Adipocyte (in vitro differentiated cells): ENCODE measurements at regions not wholly inside any gene's neighbourhood (a gene's known extent, or its start where the extent isn't known, plus 50 kb on each side); places are given as distances from the start of the nearest gene placed in this dataset.

ENCODE experiments used
- DNase-seq: peaks from one replicate; pipeline ENCODE4 v3.0.0-alpha.2; 2015; ENCODE audit warnings: low read depth
- H3K27me3 ChIP-seq: replicated peaks from 2 replicates; pipeline ENCODE4 v1.7.0; 2013; ENCODE audit warnings: mild to moderate bottlenecking, low read length, moderate library complexity; ENCODE audit not compliant: control insufficient read depth, insufficient read depth
- H3K36me3 ChIP-seq: 2 replicates; pipeline ENCODE4 v1.7.0; 2013; ENCODE audit warnings: low read length, mild to moderate bottlenecking, moderate library complexity; ENCODE audit not compliant: control insufficient read depth, insufficient read depth, severe bottlenecking
- H3K4me1 ChIP-seq: 2 replicates; pipeline ENCODE4 v1.7.0; 2013; ENCODE audit warnings: mild to moderate bottlenecking, low read length, moderate library complexity; ENCODE audit not compliant: control insufficient read depth, insufficient read depth
- H3K4me3 ChIP-seq: 2 replicates; pipeline ENCODE4 v1.7.0; 2013; ENCODE audit warnings: mild to moderate bottlenecking, low read length, moderate library complexity
- H3K9ac ChIP-seq: 2 replicates; pipeline ENCODE4 v1.7.0; 2013; ENCODE audit warnings: mild to moderate bottlenecking, low read length, moderate library complexity
- H3K9me3 ChIP-seq: 2 replicates; pipeline ENCODE4 v1.7.0; 2013; ENCODE audit warnings: mild to moderate bottlenecking, low read length, moderate library complexity; ENCODE audit not compliant: control insufficient read depth

DNA sequence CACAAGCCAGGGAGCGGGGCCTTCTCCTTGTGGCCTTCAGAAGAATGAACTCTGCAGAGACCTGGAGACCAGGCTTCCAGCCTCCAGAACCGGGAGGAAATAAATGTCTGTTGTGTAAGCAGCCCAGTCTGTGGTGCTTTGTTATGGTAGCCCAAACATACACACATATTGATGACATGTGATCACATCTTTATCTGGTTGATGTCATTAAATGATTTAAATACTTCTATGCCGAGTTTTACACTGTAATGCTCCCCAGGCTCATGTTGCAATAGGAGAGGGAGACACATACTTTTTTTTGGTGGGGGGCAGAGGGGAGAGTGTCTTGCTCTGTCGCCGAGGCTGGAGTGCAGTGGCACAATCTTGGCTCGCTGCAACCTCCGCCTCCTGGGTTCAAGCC is 188.0 kb upstream of the IRS2 start:
- Histone ChIP-seq H3K4me1 (peaks cover 9% of the 10 kb centered on the region), H3K9ac (no peak overlapping the region), H3K9me3 (peaks cover 14% of the 10 kb centered on the region), H3K27me3 (peaks cover 7% of the 10 kb centered on the region), H3K4me3 (no peak overlapping the region), H3K36me3 (no peaks in the 10 kb centered on the region)
- peak; percentile 40 for DNase-seq

DNA sequence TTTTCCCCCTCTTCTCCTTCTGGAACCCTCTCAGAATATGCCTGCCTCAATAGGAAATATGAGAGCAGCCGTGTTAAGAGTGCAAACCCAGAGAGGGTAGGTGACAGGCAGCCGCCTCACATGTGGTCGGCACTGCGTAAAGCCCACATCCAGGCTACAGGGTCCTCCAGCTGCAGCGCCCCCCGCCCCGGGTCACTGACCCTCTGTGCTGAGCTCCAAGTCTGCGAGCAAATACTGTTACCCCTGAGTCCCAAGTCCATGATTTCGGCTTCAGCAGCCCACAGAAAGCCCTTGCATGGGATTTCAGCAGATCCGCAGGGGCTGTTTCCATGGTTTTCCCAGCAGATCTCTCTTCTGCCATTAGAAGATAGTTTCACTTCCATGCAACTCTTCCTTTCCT is 186.9 kb upstream of the IRS2 start:
- peaks cover 7% of the 10 kb centered on the region for H3K27me3 ChIP-seq
- H3K4me1 ChIP-seq = peaks cover 15% of the 10 kb centered on the region
- H3K36me3 ChIP-seq = no peaks in the 10 kb centered on the region
- no peak for DNase-seq
- no peak overlapping the region for H3K4me3 ChIP-seq
- H3K9ac ChIP-seq = no peak overlapping the region
- H3K9me3 ChIP-seq = peaks cover 14% of the 10 kb centered on the region

DNA sequence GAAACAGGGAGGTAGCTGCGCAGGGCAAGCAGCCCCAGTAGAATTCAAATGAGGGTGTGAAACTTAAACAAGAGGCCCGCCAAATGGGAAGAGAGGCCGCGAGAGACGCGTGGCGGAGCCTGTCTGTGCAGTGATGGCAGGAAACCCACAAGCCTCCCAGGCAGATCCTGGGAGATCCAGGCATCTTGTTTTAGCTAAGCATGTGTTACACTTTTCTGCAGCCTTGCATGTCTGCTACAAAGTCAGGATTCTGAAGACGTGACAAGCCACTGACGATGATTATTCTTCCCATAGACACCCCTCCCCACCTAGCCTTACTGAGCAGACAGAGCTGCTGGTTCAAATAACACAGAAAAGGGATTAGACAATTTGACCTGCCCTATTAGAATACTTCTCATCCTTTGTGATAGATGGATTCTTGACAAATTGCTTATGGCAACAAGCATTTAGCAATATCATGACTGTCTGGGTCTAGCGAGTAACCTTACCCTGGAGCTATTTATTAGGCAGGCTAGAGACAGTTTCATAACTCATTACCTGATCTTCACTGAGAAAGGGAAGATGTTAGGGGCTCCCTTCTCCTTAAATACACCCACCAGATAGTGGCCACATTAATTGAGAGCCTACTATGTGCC is 185.2 kb upstream of the IRS2 start:
- Histone ChIP-seq H3K27me3 (peaks cover 7% of the 10 kb centered on the region), H3K9ac (no peak overlapping the region), H3K4me1 (peaks cover 15% of the 10 kb centered on the region), H3K4me3 (no peak overlapping the region), H3K9me3 (peaks cover 14% of the 10 kb centered on the region), H3K36me3 (no peaks in the 10 kb centered on the region)
- no peak for DNase-seq

DNA sequence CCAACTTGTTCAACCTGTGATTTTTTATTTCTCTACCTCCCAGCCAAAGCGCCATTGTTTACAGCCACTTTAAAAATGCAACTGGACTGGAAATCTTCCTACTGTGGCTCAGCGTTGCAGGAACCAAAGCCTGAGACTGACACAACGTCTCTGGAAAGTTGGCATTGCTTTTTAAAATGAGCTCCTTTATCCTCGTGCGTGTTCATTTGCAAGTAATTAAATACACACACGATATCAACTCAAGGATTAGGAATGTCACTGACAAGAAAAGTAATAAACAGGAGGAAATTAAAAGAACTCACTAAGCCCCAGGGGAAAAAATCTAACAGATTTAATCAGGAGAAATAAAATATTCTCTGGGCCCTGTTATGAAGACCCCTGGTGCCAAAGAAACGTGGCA is 184.6 kb upstream of the IRS2 start:
- no peak overlapping the region for H3K4me3 ChIP-seq
- no peaks in the 10 kb centered on the region for H3K36me3 ChIP-seq
- H3K4me1 ChIP-seq = peaks cover 15% of the 10 kb centered on the region
- H3K27me3 ChIP-seq = peaks cover 7% of the 10 kb centered on the region
- peak; percentile 3 for DNase-seq
- no peak overlapping the region for H3K9ac ChIP-seq
- H3K9me3 ChIP-seq = peaks cover 14% of the 10 kb centered on the region

DNA sequence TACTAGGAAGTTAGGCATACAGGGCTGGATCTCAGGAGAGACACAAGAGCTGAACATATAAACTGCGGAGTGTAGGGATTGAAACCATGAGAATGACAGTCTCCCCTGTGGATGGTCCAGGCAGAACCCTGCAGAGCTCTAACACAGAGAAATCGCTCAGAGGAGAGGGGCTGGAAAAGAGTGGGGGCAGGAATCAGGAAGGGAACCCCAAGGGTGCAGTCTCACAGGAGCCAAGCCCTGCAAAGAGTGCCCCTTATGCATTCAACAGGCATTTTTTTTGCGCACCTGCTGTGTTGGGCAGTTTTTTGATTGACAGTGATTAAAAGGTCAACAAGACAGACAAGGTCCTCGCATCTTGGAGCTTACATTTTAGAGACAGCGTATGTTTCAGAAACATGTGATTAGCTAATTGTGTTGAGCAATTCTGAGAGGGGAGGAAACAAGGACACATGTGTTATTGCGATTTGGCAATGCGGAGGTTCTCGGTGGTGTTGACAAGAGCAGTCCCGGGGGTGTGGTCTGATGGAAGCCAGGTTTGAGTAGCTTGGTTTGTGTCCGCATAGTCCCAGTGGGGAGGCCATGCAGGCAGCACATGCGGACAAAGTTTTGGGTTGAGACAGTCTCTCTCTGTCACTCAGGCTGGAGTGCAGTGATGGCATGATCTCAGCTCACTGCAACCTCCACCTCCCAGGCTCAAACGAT is 182.6 kb upstream of the IRS2 start:
- Histone ChIP-seq H3K4me3 (no peak overlapping the region), H3K27me3 (peaks cover 7% of the 10 kb centered on the region), H3K36me3 (no peaks in the 10 kb centered on the region), H3K9me3 (peaks cover 14% of the 10 kb centered on the region), H3K9ac (no peak overlapping the region), H3K4me1 (peaks cover 15% of the 10 kb centered on the region)
- DNase-seq = peak; percentile 12

DNA sequence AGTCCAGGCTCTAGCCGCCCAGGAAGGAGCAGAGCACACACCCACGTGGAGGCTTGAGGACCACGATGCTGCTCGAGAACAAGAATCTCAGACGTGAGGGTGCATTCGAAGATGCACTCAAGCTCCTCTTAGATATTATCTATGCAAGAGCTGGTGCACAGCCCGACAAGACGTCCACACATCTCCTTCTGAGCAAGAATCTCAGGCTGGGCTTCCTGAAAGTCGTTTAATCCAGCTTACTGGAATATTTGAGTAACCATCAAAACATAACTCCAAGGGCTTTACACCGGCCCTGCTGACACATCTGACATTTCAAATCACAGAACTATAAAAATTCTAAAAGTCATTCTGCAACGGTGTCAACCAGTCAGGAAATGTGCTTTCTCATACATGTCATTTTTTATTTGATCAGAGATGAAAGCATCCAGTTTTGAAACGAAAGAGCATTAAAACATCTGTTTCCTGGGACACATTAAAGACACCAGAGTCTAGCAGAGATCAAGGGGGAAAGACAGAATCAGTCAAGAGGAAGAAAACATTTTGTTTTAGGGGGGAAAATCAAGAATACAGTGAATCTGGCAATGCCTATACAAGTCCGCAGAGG is 177.7 kb upstream of the IRS2 start:
- H3K9ac ChIP-seq = no peak overlapping the region
- peaks cover 3% of the 10 kb centered on the region for H3K4me1 ChIP-seq
- H3K4me3 ChIP-seq = no peak overlapping the region
- H3K9me3 ChIP-seq = peaks cover 3% of the 10 kb centered on the region
- no peak for DNase-seq
- no peaks in the 10 kb centered on the region for H3K36me3 ChIP-seq
- peaks cover 6% of the 10 kb centered on the region for H3K27me3 ChIP-seq

DNA sequence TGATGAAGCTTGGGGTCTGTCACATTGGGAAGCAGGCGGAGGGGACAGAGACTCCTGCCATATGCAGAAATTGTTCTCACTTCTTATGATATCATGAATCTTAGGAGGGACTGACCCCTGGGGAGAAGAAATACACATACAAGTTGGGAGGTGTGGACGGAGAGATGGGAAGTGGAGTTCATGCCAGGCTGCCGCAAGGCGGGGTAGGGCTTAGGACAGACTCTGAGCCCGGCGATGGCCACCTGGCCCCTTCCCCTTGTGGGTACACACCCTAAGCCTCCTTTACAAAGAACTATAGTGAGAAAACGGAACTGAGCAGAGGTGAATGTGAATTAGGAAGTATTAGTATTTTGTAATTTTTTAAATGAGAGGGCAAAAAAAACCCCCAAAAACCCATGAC is 177.0 kb upstream of the IRS2 start:
- no peak overlapping the region for H3K9ac ChIP-seq
- H3K36me3 ChIP-seq = no peaks in the 10 kb centered on the region
- DNase-seq = no peak
- no peak overlapping the region for H3K4me3 ChIP-seq
- H3K4me1 ChIP-seq = no peaks in the 10 kb centered on the region
- H3K9me3 ChIP-seq = peaks cover 4% of the 10 kb centered on the region
- peaks cover 6% of the 10 kb centered on the region for H3K27me3 ChIP-seq

DNA sequence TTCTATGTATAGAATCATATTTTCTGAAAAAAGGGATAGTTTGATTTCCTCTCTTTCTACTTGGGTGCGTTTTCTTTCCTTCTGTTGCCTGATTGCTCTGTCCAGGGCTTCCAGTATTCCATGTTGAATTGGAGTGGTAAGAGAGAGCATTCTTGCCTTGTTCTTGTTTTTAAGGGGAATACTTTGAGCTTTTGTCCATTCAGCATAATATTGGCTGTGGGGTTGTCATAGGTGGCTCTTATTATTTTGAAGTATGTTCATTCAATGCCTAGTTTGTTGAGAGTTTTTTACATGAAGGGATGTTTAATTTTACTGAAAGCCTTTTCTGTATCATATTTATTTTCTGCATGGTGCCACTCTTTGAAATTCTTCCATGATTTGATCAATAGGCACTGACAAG is 173.5 kb upstream of the IRS2 start:
- no peak for DNase-seq
- Histone ChIP-seq H3K36me3 (no peaks in the 10 kb centered on the region), H3K27me3 (peaks cover 6% of the 10 kb centered on the region), H3K9ac (no peak overlapping the region), H3K9me3 (peaks cover 16% of the 10 kb centered on the region), H3K4me1 (peaks cover 13% of the 10 kb centered on the region), H3K4me3 (no peak overlapping the region)

DNA sequence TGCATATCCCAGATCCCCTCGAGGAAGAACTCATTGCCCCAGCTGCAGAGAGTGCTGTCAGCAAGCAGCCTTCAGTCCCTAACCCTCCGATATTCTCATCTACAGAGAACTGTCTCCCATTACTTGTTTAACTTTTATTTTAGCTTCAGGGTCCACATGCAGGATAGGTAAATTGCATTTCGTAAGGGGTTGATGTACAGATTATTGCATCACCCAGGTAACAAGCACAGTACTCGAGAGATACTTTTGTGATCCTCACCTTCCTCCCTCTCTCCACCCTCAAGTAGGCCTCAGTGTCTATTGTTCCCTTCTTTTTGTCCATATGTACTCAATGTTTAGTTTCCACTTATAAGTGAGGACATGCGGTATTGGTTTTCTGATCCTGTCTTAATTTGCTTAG is 171.5 kb upstream of the IRS2 start:
- Histone ChIP-seq H3K4me1 (peaks cover 13% of the 10 kb centered on the region), H3K27me3 (peaks cover 6% of the 10 kb centered on the region)
- DNase-seq = no peak

DNA sequence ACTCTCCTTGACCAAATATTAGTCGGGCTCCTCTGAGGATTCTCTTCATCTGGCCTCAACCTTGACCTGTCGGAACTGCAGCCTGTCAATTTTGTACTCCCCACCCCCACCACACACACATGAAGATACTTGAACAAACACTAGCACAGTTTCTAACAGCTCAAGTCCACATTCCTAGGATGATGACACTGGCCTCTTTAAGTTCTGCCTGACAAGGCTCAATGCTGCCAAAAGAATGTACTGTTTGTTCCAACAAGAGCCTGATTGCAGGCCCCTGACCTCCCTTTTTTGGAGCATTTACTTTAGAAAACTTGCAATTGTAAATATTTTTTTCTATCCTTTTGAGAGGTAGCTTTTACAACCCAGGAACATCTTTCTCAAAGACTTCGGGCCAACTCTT is 169.2 kb upstream of the IRS2 start:
- peak; percentile 66 for DNase-seq
- Histone ChIP-seq H3K27me3 (no peaks in the 10 kb centered on the region), H3K4me3 (no peak overlapping the region), H3K9me3 (peaks cover 16% of the 10 kb centered on the region), H3K36me3 (no peaks in the 10 kb centered on the region), H3K4me1 (peaks cover 13% of the 10 kb centered on the region), H3K9ac (peak overlapping the region; percentile 7)

More for the DNA sequence above, 171.5 kb upstream of the IRS2 start:
- Histone ChIP-seq H3K4me3 (no peak overlapping the region), H3K9me3 (peaks cover 16% of the 10 kb centered on the region), H3K9ac (no peak overlapping the region), H3K36me3 (no peaks in the 10 kb centered on the region)

DNA sequence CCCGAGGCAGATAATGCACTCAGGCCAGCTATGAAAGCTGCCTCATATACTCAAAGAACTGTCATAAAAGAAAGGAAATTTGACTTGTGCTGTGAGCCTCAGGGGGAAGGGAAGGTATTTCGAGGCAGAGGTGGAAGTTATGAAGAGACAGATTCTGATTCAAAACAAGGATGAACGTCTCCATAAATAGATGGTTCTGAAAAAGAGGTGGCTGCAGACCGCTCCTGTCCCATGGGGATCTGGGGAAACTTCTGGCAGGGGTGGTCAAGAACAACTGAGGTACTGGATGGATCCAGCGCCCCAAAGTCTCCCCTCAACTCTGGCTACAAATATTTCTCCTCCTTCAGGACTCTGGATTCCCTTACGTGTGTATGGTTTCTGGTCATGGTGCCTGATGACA is 168.1 kb upstream of the IRS2 start:
- Histone ChIP-seq H3K9ac (no peak overlapping the region), H3K9me3 (peaks cover 16% of the 10 kb centered on the region), H3K4me3 (no peak overlapping the region), H3K27me3 (no peaks in the 10 kb centered on the region), H3K4me1 (peaks cover 13% of the 10 kb centered on the region), H3K36me3 (no peaks in the 10 kb centered on the region)
- no peak for DNase-seq
